CD4-positive, alpha-beta T cell treated with Interferon gamma for 1 hour (primary cell): ENCODE measurements at regions not wholly inside any gene's neighbourhood (a gene's known extent, or its start where the extent isn't known, plus 50 kb on each side); places are given as distances from the start of the nearest gene placed in this dataset.
A peak's percentile ranks its signal among the peaks of the same experiment; 100 is the strongest.
"Not testable (repeated sequence)": the region's sequence is repeated elsewhere in the genome, so short reads cannot be mapped to it uniquely, and the experiment has no call there.

Experiments used
- DNase-seq: peaks from one replicate; pipeline ENCODE4 v3.0.0-alpha.2; 2020

- peak; percentile 35 for DNase-seq
These were observed 68.4 kb upstream of the SSBP3 start for GRCh38 chr1:54474310-54475251.

GRCh38 chr1:54471588-54471987 is 65.4 kb upstream of the SSBP3 start:
- no peak for DNase-seq

GRCh38 chr1:54469444-54469843 is 63.2 kb upstream of the SSBP3 start:
- not testable (repeated sequence) for DNase-seq

GRCh38 chr1:54468288-54469084 is 62.3 kb upstream of the SSBP3 start:
- not testable (repeated sequence) for DNase-seq

- DNase-seq = no peak
These were observed 59.2 kb upstream of the SSBP3 start for GRCh38 chr1:54465351-54465811.

- peak; percentile 23 for DNase-seq
These were observed 58.4 kb upstream of the SSBP3 start for GRCh38 chr1:54464477-54465146.

GRCh38 chr1:54464031-54464476 is 57.9 kb upstream of the SSBP3 start:
- no peak for DNase-seq

GRCh38 chr1:54463259-54464030 is 57.3 kb upstream of the SSBP3 start:
- no peak for DNase-seq

- DNase-seq = no peak
These were observed 56.5 kb upstream of the SSBP3 start for GRCh38 chr1:54462597-54463258.

- DNase-seq = no peak
These were observed 55.8 kb upstream of the SSBP3 start for GRCh38 chr1:54461731-54462596.

- DNase-seq = no peak
These were observed 54.7 kb upstream of the SSBP3 start for GRCh38 chr1:54460861-54461387.

- peak; percentile 73 for DNase-seq
These were observed 54.2 kb upstream of the SSBP3 start for GRCh38 chr1:54460351-54460750.

- DNase-seq = no peak
These were observed 53.6 kb upstream of the SSBP3 start for GRCh38 chr1:54459726-54460191.

- DNase-seq = no peak
These were observed 52.9 kb upstream of the SSBP3 start for GRCh38 chr1:54459140-54459539.

GRCh38 chr1:54456921-54457529 is 50.8 kb upstream of the SSBP3 start:
- no peak for DNase-seq

GRCh38 chr1:54456361-54456760 is 50.2 kb upstream of the SSBP3 start:
- DNase-seq = no peak
